ENCODE measurements at regions not wholly inside any gene's neighbourhood (a gene's known extent, or its start where the extent isn't known, plus 50 kb on each side); places are given as distances from the start of the nearest gene placed in this dataset.

DNA sequence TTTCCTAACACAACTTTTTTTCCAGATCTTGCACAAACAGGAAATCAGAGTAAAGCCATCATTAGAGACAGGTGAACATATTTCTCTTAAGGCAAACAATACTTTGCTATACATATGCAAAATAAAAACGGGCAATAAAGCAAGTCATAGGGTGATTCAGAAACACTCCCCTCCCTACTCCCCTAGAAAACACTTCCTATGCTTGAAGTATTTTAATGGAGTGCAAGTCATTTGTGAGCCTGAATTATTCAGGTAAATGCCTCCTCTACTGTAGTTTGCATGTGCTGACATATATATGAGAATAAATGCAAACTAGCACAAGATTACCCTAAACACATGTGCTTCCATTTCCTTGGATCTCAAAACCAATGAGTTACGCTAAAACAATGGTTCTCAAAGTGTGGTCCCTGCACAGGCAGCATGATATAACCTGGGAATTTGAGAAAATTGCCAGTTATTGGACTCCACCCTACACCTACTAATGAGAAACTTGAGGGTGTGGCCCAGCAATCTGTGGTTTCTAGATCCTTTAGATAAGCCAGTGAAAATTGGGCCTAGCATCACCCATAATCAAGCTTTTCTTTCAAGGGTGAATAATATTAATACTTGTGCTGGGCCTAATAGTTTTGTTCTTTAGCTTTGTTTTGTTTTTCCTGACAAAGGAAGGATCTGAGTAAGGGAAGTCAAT, 159.7 kb upstream of the BMP4 start:
- no CpG with 5 or more reads among the region's 2 CpGs for WGBS, 2 experiments (ENCODE audit: extremely low coverage in 2 of 2, insufficient read length in 1 of 2)

More for the DNA sequence above, 159.7 kb upstream of the BMP4 start:
- Histone ChIP-seq H3K4me1 (ENCODE audit: control insufficient read depth, insufficient read depth, low read length) (no peaks in the 10 kb centered on the region), H2BK120ac (ENCODE audit: low read depth, low read length) (no peak overlapping the region), H4K20me1 (ENCODE audit: insufficient read depth, low read length) (no peaks in the 10 kb centered on the region), H4K5ac (ENCODE audit: low read depth, low read length) (no peak overlapping the region), H3K14ac (replicated peaks; ENCODE audit: low read depth, low read length) (no peak overlapping the region), H2AFZ (replicated peaks; ENCODE audit: low read length, poor library complexity) (no peak overlapping the region), H3K56ac (ENCODE audit: extremely low read depth, insufficient read depth, low read length) (no peak overlapping the region), H3K9ac (ENCODE audit: low read depth, low read length) (no peak overlapping the region), H3K18ac (ENCODE audit: low read depth, low read length) (no peak overlapping the region), H3K4me3 (ENCODE audit: insufficient read depth, low read depth, low read length) (no peak overlapping the region), H3K9me1 (ENCODE audit: insufficient read depth, low read length) (no peaks in the 10 kb centered on the region), H3K9me3 (ENCODE audit: control insufficient read depth, insufficient read depth, low read length) (no peaks in the 10 kb centered on the region), H2BK20ac (ENCODE audit: low read depth, low read length) (no peak overlapping the region), H3K4ac (ENCODE audit: low read depth, low read length) (no peak overlapping the region), H2AK9ac (replicated peaks; ENCODE audit: low read depth, low read length, poor library complexity) (no peak overlapping the region), H2BK15ac (ENCODE audit: low read depth, low read length) (no peak overlapping the region), H3K4me2 (ENCODE audit: low read depth, low read length) (no peak overlapping the region), H3K79me1 (ENCODE audit: low read depth in 1 of 2, low read length in 2 of 2) (no peaks in the 10 kb centered on the region), H3K27ac (ENCODE audit: insufficient read depth, low read length) (no peak overlapping the region), H3K23ac (ENCODE audit: low read depth, low read length) (no peak overlapping the region), H3K27me3 (ENCODE audit: control insufficient read depth, insufficient read depth, low read length) (peaks cover 4% of the 10 kb centered on the region; the same call in 1 of the 2 replicates), H3K36me3 (ENCODE audit: control insufficient read depth, insufficient read depth, low read length) (no peaks in the 10 kb centered on the region), H4K91ac (ENCODE audit: insufficient read depth, low read depth, low read length) (no peak overlapping the region), H2BK5ac (ENCODE audit: low read depth, low read length, poor library complexity, severe bottlenecking) (no peak overlapping the region), H4K8ac (ENCODE audit: low read depth in 2 of 2, low read length in 2 of 2) (no peak overlapping the region), H2AK5ac (ENCODE audit: low read depth, low read length) (no peak overlapping the region)
- ChIA-PET POLR2A (ENCODE audit: unreplicated experiment) (no interaction called here), CTCF (interaction anchor here (1.0 kb wide), 1 partner anchor 16 kb away, joined by 3 read pairs; no protein-coding TSS in a partner anchor)
- dilution Hi-C loops (cut with HindIII; ENCODE audit: low sequenced_read_pairs, unreplicated experiment) (no loop called here), in situ Hi-C loops (cut with MboI; ENCODE audit: low sequenced_read_pairs) (no loop called here), intact Hi-C loops (cut with micrococcal nuclease) (no loop called here)
- DNase-seq, result no peak
- no peak for ATAC-seq (ENCODE audit: low read depth)
- TF ChIP-seq MAZ (IDR thresholded peaks at IDR 0.05; ENCODE audit: borderline replicate concordance, low read depth, low read length) (no peak), BHLHE40 (IDR thresholded peaks at IDR 0.05; ENCODE audit: low read depth, low read length) (no peak), RCOR1 (IDR thresholded peaks at IDR 0.05; ENCODE audit: insufficient replicate concordance, low read length) (no peak), SMC3 (IDR thresholded peaks at IDR 0.05; ENCODE audit: low read depth, low read length) (no peak), RFX5 (IDR thresholded peaks at IDR 0.05; ENCODE audit: low read depth, low read length) (no peak), MAFK (IDR thresholded peaks at IDR 0.05; ENCODE audit: low read depth, low read length) (no peak), POLR2A (IDR thresholded peaks at IDR 0.05; ENCODE audit: low read depth, low read length) (no peak), CEBPB (IDR thresholded peaks at IDR 0.05; ENCODE audit: low read depth, low read length) (no peak), FOS (IDR thresholded peaks at IDR 0.05; ENCODE audit: low read depth, low read length) (no peak), MXI1 (IDR thresholded peaks at IDR 0.05; ENCODE audit: borderline replicate concordance, low read depth, low read length) (no peak)
- TF ChIP-seq, protein P1, sequence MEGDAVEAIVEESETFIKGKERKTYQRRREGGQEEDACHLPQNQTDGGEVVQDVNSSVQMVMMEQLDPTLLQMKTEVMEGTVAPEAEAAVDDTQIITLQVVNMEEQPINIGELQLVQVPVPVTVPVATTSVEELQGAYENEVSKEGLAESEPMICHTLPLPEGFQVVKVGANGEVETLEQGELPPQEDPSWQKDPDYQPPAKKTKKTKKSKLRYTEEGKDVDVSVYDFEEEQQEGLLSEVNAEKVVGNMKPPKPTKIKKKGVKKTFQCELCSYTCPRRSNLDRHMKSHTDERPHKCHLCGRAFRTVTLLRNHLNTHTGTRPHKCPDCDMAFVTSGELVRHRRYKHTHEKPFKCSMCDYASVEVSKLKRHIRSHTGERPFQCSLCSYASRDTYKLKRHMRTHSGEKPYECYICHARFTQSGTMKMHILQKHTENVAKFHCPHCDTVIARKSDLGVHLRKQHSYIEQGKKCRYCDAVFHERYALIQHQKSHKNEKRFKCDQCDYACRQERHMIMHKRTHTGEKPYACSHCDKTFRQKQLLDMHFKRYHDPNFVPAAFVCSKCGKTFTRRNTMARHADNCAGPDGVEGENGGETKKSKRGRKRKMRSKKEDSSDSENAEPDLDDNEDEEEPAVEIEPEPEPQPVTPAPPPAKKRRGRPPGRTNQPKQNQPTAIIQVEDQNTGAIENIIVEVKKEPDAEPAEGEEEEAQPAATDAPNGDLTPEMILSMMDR (conservative IDR thresholded peaks at IDR 0.05; ENCODE audit: low read depth, low read length), result no peak
- no TSS peak for BruUV-seq (replicated peaks)
